GM08714 (cell line): ENCODE measurements at regions not wholly inside any gene's neighbourhood (a gene's known extent, or its start where the extent isn't known, plus 50 kb on each side); places are given as distances from the start of the nearest gene placed in this dataset.
"Not testable (repeated sequence)": the region's sequence is repeated elsewhere in the genome, so short reads cannot be mapped to it uniquely, and the experiment has no call there.

Experiments
- H3K4me3 ChIP-seq: fragments of 200-500 bp; sonication (Bioruptor generic); 2 replicates; pipeline ENCODE4 v1.5.1; 2014; ENCODE audit warnings: mild to moderate bottlenecking, low read length, inconsistent platforms
- ZNF274 ChIP-seq: IDR thresholded peaks from 2 replicates; pipeline ENCODE4 v1.6.1; 2012; ENCODE audit warnings: mild to moderate bottlenecking, low read depth, low read length

- H3K4me3 ChIP-seq: no peak overlapping the region
- no peak for TF ChIP-seq ZNF274
Observed at GRCh38 chr6:170192905-170193304, 98.0 kb downstream of the DLL1 start.

GRCh38 chr6:170192101-170192500, 98.8 kb downstream of the DLL1 start:
- H3K4me3 ChIP-seq: not testable (repeated sequence)

GRCh38 chr6:170190046-170190445, 100.8 kb downstream of the DLL1 start:
- H3K4me3 ChIP-seq: no peak overlapping the region
- no peak for TF ChIP-seq ZNF274

- no peak for TF ChIP-seq ZNF274
- H3K4me3 ChIP-seq: no peak overlapping the region
Observed at GRCh38 chr6:170189236-170189635, 101.6 kb downstream of the DLL1 start.

GRCh38 chr6:170188571-170189001, 102.3 kb downstream of the DLL1 start:
- no peak for TF ChIP-seq ZNF274
- H3K4me3 ChIP-seq: no peak overlapping the region

GRCh38 chr6:170187669-170188566, 103.0 kb downstream of the DLL1 start:
- no peak for TF ChIP-seq ZNF274
- H3K4me3 ChIP-seq: no peak overlapping the region

- TF ChIP-seq ZNF274: no peak
- no peak overlapping the region for H3K4me3 ChIP-seq
Observed at GRCh38 chr6:170186941-170187668, 103.8 kb downstream of the DLL1 start.

GRCh38 chr6:170186006-170186935, 104.6 kb downstream of the DLL1 start:
- TF ChIP-seq ZNF274: no peak

GRCh38 chr6:170185175-170185978, 105.5 kb downstream of the DLL1 start:
- no peak overlapping the region for H3K4me3 ChIP-seq
- TF ChIP-seq ZNF274: no peak

More at GRCh38 chr6:170186006-170186935, 104.6 kb downstream of the DLL1 start:
- no peak overlapping the region for H3K4me3 ChIP-seq

GRCh38 chr6:170184316-170184715, 106.6 kb downstream of the DLL1 start:
- TF ChIP-seq ZNF274: no peak
- H3K4me3 ChIP-seq: no peak overlapping the region

GRCh38 chr6:170183521-170183920, 107.4 kb downstream of the DLL1 start:
- no peak for TF ChIP-seq ZNF274
- no peak overlapping the region for H3K4me3 ChIP-seq

- no peak overlapping the region for H3K4me3 ChIP-seq
- TF ChIP-seq ZNF274: no peak
Observed at GRCh38 chr6:170182781-170183120, 108.1 kb downstream of the DLL1 start.

GRCh38 chr6:170182093-170182780, 108.6 kb downstream of the DLL1 start:
- H3K4me3 ChIP-seq: no peak overlapping the region
- no peak for TF ChIP-seq ZNF274
